ENCODE measurements at regions not wholly inside any gene's neighbourhood (a gene's known extent, or its start where the extent isn't known, plus 50 kb on each side); places are given as distances from the start of the nearest gene placed in this dataset.

GRCh38 chr1:60573726-60574409, 500.3 kb upstream of the C1orf87 start:
- no peak for DNase-seq

- DNase-seq = no peak
Measured at GRCh38 chr1:60573121-60573520, 499.6 kb upstream of the C1orf87 start.

GRCh38 chr1:60572378-60572777, 498.8 kb upstream of the C1orf87 start:
- DNase-seq = no peak

GRCh38 chr1:60571811-60572210, 498.2 kb upstream of the C1orf87 start:
- no peak for DNase-seq

- DNase-seq = no peak
Measured at GRCh38 chr1:60569189-60569588, 495.6 kb upstream of the C1orf87 start.

- DNase-seq = no peak
Measured at GRCh38 chr1:60567256-60567655, 493.7 kb upstream of the C1orf87 start.

- DNase-seq = no peak
Measured at GRCh38 chr1:60564916-60565750, 491.6 kb upstream of the C1orf87 start.

- no peak for DNase-seq
Measured at GRCh38 chr1:60563777-60564535, 490.4 kb upstream of the C1orf87 start.

- no peak for DNase-seq
Measured at GRCh38 chr1:60562740-60563139, 489.2 kb upstream of the C1orf87 start.

- DNase-seq = no peak
Measured at GRCh38 chr1:60560701-60561100, 487.1 kb upstream of the C1orf87 start.

GRCh38 chr1:60558236-60558635, 484.7 kb upstream of the C1orf87 start:
- DNase-seq = no peak

- no peak for DNase-seq
Measured at GRCh38 chr1:60553730-60554129, 480.2 kb upstream of the C1orf87 start.

- DNase-seq = no peak
Measured at GRCh38 chr1:60547821-60548220, 474.3 kb upstream of the C1orf87 start.

- no peak for DNase-seq
Measured at GRCh38 chr1:60541831-60542532, 468.4 kb upstream of the C1orf87 start.

GRCh38 chr1:60540141-60540540, 466.6 kb upstream of the C1orf87 start:
- no peak for DNase-seq

- no peak for DNase-seq
Measured at GRCh38 chr1:60535713-60536112, 462.1 kb upstream of the C1orf87 start.

- DNase-seq = no peak
Measured at GRCh38 chr1:60527567-60527966, 454.0 kb upstream of the C1orf87 start.

- DNase-seq = no peak
Measured at GRCh38 chr1:60516996-60517395, 443.4 kb upstream of the C1orf87 start.

- DNase-seq = no peak
Measured at GRCh38 chr1:60510162-60510561, 436.6 kb upstream of the C1orf87 start.

GRCh38 chr1:60504206-60504840, 430.8 kb upstream of the C1orf87 start:
- DNase-seq = no peak

- no peak for DNase-seq
Measured at GRCh38 chr1:60503266-60503925, 429.8 kb upstream of the C1orf87 start.

- DNase-seq = no peak
Measured at GRCh38 chr1:60502506-60502905, 428.9 kb upstream of the C1orf87 start.
